HG03103 (cell line): ENCODE measurements at regions not wholly inside any gene's neighbourhood (a gene's known extent, or its start where the extent isn't known, plus 50 kb on each side); places are given as distances from the start of the nearest gene placed in this dataset.
"Not testable (repeated sequence)": the region's sequence is repeated elsewhere in the genome, so short reads cannot be mapped to it uniquely, and the experiment has no call there.

Experiments used
- ATAC-seq: cut with Tn5 transposase; IDR thresholded peaks from one replicate; pipeline ENCODE4 v1.9.1; 2021; ENCODE audit warnings: low read depth; ENCODE audit not compliant: unreplicated experiment

DNA sequence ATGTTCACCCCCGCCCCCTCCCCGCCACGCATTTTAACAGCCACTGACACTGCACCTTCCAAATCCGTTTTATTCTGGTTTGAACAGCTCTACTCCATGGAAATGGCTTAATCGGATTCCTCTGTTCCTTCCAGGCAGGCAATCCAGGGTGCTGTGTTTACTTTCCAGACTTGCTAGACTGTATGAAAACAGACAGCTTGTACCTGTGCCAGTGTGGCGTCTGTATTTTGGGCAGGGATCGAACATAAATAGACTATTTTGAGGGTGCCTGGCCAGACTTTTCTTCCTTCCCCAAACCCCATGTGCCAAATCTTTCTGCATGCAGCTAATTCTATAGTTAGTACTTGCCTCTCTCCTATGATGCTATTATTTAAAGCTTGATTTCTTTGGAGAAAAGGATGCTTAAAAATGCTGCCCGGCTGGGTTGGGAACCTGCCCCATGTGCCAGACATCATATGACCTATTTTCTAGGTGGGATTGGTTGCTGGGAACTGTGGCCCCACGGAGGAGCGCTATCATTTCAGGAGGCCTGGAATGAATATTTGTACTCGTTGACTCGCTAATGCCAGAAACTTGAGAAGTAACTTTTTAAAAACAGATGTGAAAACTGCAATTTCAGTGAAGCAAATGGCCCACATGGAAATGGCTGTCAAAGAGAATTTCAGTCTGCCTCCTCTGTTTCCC lies 814.8 kb downstream of the BRD1 start:
- no peak for ATAC-seq

DNA sequence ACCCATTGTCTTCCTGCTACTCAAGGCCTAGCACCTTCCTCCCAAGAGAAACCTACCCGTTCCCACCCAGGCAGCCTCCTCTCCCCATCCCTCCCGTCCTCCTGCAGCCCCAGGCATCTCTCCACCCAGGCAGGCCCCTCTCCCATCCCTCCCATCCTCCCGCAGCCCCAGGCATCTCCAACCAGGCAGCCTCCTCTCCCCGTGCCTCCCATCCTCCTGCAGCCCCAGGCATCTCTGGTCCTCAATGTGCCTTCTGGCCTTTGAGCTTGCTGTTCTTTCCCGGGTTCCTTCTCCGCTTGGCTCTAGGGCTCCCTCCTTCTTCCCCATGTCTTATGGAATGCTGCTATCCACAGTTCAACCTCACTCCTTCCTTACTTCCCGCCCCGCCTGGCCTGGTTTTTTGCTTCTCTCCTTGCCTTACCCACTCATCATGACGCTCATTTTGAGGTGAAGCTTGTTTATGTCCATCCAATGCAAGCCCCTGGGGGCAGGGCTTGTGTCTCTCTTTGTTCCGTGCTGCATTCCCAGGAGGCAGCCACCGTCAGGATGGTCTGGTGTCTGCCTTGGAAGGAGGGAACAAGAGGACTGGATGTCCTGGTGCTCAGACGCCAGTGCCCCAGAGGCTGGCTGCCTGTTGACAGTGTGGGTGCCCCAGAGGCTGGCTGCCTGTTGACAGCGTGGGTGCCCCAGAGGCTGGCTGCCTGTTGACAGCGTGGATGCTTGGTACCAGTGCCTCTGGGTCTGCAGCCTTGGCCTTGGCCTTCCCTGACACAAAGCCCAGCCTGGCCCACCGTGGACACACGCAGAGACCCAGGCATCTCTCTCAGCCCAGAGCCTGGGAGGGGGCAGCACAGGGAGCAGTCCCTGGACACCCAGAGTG lies 815.7 kb downstream of the BRD1 start:
- no peak for ATAC-seq

DNA sequence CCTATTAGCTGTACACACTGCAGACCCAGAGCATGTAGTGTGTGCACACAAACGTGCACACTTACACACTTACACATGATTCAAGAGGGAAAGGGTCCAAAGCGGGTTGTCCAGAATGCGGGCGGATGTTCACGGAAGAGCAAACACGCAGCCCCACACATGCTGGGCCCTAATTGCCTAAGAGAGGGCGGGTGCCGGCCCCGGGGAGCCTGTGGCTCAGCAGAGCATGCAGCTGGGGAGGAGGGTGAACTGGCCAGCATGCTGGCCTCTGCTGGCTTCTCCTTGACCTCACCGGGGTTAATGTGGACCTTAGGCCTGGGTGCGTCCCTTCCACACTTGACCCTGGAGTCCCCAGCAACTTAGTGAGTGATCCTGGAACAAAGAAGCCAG lies 816.3 kb downstream of the BRD1 start:
- ATAC-seq = no peak

DNA sequence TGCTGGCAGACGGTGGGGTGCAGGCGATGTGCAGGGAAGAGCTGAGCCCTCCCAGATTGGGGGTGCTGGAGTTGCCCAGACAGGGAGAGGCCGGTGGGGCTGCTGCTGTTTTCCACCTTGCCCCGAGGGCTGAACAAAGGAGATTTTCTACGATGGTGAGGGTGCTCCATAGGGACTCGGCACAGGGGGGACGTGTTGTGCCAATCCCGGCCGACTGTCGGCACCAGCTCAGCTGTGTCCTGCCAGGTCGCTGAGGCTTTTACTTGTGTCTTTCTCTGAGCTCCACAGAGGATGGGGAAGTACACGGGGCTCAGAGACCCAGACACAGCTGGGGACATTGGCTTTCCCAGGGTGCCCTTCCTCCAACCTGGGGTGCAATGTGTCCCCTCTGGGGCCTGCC lies 816.8 kb downstream of the BRD1 start:
- ATAC-seq = no peak

DNA sequence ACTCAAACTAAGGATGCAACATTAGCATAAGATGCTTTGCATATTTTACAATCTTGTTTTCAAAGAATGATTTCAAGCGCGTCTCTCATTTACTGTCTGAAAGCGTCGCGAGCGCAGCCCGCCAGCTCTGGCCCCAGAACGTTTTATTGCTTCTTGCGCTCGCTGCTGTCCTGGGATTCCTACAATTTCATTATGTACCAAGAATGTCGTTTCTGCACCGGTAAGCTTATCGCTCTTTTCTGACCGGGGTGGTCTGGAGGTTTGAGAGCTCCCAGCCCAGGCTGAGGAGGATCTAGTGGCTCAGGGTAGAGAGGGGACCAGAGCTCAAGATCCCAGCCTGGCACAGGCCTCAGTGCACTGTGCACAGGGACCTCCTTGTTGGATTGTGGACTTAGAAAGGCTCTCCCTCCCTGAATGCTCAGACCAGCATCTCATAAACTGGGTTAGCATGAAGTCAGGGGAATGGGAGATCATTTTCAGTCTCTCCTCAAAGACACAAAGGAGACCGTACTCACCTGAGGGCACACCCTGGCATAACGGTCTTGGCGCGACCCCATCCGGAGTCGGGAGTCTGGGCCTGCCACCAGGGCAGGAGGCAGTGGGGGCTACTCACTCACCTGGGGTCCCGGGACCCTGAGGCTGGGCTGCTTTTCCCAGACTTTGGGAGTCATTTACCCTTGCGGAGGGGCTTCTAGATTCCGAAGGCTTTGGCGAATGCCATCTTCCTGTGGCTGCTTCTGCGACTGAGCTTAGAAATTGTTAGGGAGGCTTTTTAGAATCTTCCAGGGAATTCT lies 817.4 kb downstream of the BRD1 start:
- no peak for ATAC-seq

DNA sequence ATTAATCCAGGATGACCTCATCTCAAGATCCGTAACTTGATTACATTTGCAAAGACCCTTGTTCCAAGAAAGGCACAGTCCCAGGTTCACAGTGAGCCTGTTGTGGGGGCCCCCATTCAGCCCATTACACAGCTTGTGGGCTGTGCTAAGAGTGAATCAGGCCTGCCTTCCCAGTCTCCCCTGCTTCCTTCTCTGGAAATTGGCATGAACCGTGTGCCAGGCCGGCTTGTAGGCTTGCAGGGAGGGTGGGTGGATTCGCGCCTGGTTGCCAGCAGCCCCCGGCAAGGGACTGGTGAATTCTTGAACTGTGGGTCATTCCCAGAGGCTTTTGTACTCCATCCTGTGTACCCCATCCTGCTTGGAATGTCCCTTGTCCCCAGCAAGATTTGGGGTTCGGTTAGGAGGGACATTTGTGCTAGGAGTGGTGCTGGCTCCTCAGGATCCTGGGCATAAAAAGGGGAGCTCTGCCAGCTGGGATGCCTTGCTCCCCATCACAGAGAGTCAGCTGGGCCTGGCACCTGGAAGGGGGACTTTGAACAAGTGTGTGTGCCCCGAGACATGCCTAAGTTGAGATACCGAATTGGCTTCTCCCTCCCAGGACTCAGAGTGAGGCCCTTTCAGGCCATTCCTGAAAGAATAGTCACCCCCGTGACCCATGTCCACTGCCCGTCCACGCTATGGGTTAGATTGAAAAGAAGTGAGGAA lies 818.2 kb downstream of the BRD1 start:
- ATAC-seq = no peak

DNA sequence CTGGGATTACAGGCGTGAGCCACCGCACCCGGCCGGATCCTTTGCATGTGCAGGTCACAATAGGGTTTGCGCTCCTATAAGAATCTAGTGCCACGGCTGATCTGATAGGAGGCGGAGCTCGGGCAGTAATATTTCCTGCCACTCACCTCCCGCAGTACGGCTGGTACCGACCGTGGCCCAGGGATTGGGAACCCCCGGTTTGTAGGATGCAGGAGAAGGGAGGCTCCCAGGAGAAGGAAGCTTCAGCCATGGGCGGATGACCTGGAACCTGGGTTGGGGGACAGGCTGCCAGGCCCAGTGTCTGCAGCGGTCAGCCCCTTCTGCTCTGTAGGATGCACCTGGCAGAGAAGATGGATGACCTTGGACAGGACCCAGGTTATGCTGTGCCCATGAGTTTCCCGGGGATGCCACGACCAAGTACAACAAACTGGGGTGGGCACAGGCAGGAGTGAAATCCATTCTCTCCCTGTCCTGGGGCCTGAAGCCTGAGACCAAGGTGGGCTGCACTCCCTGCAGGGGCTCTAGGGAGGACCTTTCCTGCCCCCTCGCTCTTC lies 818.9 kb downstream of the BRD1 start:
- ATAC-seq = no peak

DNA sequence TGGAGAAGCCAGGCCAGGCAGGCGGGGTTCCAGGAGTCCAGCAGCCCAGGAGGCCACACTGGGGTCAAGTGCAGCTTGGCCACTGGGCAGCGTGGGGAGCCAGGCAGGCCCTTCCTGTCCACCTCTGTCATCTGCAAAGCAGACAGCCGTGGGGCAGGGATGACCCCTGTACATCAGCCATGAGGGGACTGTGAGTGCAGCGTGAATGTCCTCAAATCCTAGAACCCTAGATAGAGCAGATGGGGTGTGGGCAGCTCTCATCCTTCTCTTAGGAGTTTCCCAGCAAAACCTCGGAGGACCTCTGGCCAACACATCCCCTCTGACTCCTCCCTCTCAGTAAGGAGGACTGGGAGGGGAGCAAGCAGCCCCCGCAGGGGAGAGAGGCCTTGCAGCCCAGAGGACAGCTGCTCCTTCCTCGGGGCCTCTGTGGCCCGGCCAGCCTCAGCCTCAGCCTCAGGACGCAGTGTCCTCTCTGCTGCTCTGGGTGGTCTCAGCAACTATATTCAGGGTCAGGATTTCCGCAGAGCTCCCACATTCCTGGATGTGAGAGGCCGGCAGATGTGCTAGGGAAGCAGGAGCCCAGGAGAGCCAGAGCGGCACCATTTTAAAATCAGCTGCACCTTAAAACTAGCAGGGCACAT lies 820.5 kb downstream of the BRD1 start:
- ATAC-seq = no peak

DNA sequence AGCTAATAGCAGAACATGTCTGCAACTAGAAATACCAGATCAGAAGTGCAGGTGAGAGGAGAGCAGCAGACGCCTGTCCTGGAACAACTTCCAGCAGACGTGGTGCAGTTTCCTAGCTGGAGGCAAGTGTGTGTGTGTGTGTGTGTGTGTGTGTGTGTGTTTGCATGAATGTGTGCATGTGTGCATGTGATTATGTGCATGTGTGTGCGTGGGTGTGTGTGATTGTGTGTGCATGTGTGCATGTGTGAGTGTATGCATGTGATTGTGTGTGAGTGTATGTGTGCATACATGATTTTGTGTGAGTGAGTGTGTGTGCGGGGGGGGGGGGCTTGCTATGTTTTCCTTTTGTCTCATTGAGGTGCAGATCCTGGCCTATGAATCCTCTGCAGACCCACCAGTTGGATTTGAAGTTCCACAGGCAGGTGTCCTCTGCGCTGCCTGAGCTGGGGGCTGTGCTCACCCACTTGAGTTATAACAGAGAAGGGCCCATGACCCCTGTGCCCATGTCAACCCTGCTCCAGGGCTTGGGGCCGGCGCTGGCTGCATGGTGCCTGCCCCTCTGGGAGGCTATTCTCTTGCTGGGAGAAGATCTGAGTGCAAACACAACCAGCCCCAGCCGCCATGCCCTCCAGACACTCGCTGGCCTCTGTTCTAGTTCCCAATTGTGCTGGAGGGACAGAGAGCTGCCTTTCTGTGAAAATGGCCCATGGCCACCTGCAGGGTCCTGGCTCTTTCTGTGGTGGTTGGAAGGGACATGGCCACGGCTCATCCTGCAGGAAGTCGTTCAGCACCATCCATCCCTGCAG lies 821.3 kb downstream of the BRD1 start:
- no peak for ATAC-seq

DNA sequence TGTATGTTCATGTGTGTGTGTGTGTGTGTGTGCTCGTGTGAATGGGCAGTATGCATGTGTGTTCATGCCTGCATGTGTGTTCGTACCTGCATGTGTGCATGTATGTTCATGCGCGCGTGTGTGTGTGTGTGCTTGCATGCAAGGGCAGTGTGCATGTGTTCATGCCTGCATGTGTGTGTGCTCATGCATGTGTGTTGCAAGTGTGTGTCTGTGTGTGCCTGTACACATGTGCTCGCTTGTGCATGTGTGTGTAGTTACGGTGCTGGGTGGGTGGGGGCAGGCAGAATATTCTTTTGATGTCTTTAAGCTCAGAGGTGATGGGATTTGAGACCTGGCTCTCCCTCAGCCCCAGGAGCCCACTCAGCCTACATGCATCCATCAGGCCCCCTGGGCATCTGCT lies 822.1 kb downstream of the BRD1 start:
- no peak for ATAC-seq

DNA sequence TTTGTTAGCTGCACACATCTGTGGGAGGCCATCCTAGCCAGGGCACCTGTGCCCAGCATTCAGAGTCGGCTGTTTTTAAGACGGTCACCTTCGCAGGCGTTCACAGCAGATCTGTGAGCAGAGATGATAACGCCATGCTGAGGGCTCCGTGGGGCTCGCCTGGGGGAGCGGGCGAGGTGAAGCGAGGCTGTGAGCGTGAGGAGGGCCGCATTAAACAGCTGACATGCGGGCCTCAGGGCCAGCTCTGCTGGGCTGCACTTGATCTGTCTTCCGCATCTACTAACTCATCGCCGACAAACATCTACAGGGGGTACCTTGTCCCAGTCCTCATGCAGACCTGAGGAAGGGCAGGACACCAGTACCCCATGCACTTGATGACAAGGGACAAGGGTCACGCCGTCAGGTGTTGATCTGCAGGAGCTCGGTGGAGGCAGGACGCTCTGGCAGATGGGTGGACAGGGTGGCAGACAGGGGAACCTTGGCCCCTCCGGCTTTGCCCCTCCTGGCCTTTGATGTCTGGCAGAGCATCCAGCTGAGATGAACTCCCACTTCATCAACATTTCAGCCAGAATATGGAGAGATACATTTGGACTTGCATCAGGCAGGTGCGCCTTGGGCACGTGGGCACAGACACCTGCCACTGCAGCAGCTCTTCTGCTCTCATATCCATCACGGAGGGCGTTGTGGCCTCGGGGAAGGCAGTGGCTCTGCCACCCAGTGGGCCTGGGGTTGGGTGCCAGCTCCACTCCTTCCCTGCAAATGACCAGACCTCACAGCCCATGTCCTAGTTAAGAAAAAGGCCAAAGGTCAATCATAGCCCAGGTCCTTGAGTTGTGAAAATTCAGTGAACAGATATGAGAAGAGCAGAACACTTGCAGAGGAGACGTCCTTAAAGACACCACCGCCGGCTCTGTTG lies 822.9 kb downstream of the BRD1 start:
- no peak for ATAC-seq

DNA sequence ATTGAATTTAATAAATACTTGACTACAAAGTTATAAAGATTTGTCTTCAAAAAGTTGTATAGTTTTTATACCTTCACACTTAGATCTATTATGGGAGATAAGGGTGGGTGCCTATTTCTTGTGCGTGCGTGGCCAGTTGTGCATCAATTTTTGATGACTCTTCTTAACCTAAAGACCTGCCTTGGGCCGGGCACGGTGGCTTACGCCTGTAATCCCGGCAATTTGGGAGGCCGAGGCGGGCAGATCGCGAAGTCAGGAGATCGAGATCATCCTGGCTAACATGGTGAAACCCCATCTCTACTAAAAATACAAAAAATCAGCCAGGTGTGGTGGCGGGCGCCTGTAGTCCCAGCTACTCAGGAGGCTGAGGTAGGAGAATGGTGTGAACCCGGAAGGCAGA lies 830.1 kb downstream of the BRD1 start:
- ATAC-seq = not testable (repeated sequence)

DNA sequence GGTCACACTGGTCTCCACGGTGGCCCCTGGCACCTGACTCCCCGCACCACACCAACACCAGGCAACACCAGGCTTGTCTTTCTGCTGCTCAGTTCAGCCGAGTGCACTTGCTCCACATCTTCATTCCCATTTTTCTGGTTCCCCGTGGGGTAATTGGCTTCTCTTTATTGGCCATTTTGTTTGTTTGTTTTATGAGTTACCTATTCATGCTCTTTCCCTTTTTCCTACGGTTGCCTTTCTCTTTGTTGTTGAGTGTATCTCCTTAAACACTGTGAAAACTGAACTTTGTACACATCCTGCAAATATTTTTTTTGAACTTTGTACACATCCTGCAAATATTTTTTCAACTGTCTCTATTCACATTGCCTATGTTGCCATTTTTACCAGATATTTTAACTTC lies 834.0 kb downstream of the BRD1 start:
- ATAC-seq = no peak

DNA sequence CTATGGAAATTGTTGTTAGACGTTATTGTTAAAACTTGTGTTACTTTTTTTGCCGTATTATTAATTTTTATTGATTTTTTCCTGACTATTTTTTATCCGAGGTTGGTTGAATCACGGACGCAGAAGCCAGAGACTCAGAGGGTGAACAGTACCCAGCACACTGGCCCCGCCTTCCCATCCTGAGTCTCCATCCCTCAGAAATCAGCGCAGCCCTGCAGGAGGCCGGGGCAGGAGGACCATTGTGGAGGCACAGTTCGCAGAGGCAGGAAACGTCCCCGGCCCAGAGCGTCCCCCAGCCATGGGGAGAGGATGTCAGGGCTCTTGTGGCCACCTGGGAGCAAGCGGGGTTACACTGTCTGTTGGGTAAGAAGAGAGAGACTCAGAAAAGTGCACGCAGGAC lies 843.0 kb downstream of the BRD1 start:
- ATAC-seq = no peak

DNA sequence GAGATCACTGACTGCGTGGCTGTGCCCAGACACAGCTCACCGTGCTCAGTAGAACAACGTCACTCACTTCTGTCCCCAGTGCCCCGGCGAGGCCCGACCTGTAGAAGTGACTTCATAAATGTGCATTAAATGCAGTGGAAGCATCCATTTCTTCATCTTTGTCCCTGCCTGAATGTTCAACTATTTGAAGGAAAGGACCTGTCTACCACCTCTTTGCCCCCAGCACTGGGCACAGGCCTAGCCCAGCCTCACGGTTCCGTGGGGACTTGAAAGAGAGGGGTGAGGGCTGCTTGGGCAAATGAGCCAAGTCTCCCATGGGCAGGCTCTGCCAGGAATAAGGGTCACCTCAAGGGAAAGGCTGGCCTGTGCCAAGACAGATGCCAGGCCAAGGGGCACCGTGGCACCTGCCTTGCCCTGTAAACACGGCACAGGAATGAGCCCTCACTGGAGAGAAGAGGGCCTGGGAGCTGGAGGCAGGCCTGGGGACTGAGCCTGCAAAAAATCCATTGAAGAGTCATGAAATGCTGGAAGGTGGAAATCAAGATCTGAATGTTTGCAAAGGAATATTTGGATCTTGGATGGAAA lies 845.3 kb downstream of the BRD1 start:
- ATAC-seq = no peak

DNA sequence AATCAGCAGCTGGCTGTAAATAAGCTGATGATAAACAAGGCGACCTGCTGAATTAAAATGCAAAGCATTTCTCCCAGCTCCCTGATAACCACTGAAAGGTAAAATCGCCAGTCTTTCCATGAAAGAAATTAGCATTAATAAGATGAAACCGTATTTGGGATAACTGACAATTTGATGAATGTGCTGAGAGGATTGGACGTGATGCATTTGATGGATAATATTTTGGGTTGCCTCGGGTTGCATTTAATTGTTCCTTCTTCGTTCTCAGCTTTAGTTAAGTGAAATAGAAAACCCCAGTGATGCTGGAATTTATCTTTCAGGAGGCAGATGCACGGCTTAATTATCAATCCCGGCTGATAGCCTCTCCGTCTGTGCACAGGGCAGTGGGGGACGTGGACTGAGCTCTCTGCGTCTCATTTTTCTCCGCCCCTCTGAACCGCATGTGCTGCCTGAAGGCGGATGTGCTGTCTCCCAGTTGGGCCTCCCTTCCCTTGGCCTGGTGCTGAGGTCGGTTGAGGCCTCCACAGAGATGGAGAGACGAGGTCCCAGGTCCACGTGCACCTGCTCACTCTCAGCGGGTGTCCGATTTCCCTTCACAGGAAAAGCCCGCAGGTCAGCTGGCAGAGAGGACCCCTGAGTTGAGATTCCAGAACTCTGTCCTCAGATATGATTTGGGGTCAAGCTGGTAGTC lies 846.2 kb downstream of the BRD1 start:
- ATAC-seq = no peak

DNA sequence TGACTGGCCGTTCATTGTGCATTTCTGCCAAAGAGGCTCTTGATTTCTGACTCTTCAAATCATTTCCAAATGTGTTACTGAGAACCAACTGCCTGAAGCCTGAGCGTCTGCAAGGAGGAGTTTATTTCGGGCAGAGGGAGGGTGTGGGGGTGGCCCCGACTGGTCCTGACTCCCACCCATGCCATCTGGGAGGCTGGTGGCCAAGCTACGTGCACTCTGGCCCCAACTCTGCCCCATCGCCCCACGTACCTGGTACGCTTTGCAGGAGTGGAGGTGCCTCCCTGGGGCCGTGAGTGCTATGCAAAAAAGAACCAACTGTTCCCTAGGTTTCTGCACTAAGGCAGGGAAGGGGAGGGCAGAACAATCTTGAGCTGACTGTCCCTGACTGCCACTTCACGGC lies 846.8 kb downstream of the BRD1 start:
- ATAC-seq = no peak
